ENCODE measurements at regions not wholly inside any gene's neighbourhood (a gene's known extent, or its start where the extent isn't known, plus 50 kb on each side); places are given as distances from the start of the nearest gene placed in this dataset.

- no peak overlapping the region for H3K4me3 Mint-ChIP-seq
- H3K36me3 Mint-ChIP-seq (ENCODE audit: low read depth): no peaks in the 10 kb centered on the region
- H3K4me1 Mint-ChIP-seq: peaks cover 17% of the 10 kb centered on the region
- no peaks in the 10 kb centered on the region for H3K9me3 Mint-ChIP-seq
- H3K27me3 Mint-ChIP-seq (ENCODE audit: low read depth): no peaks in the 10 kb centered on the region
- no peak overlapping the region for H3K27ac Mint-ChIP-seq
- TF ChIP-seq, protein P1, sequence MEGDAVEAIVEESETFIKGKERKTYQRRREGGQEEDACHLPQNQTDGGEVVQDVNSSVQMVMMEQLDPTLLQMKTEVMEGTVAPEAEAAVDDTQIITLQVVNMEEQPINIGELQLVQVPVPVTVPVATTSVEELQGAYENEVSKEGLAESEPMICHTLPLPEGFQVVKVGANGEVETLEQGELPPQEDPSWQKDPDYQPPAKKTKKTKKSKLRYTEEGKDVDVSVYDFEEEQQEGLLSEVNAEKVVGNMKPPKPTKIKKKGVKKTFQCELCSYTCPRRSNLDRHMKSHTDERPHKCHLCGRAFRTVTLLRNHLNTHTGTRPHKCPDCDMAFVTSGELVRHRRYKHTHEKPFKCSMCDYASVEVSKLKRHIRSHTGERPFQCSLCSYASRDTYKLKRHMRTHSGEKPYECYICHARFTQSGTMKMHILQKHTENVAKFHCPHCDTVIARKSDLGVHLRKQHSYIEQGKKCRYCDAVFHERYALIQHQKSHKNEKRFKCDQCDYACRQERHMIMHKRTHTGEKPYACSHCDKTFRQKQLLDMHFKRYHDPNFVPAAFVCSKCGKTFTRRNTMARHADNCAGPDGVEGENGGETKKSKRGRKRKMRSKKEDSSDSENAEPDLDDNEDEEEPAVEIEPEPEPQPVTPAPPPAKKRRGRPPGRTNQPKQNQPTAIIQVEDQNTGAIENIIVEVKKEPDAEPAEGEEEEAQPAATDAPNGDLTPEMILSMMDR (IDR thresholded peaks at IDR 0.05; ENCODE audit: unreplicated experiment in 3 of 3): no peak
Observed at GRCh38 chr11:24084956-24085355, 411.9 kb upstream of the LUZP2 start.

GRCh38 chr11:24086921-24087320 is 409.9 kb upstream of the LUZP2 start:
- Mint-ChIP-seq H3K36me3 (ENCODE audit: low read depth) (no peaks in the 10 kb centered on the region), H3K27me3 (ENCODE audit: low read depth) (no peaks in the 10 kb centered on the region), H3K4me1 (peaks cover 5% of the 10 kb centered on the region), H3K27ac (no peak overlapping the region), H3K4me3 (no peak overlapping the region), H3K9me3 (no peaks in the 10 kb centered on the region)
- TF ChIP-seq, protein P1 (IDR thresholded peaks at IDR 0.05; ENCODE audit: unreplicated experiment in 3 of 3): no peak

DNA sequence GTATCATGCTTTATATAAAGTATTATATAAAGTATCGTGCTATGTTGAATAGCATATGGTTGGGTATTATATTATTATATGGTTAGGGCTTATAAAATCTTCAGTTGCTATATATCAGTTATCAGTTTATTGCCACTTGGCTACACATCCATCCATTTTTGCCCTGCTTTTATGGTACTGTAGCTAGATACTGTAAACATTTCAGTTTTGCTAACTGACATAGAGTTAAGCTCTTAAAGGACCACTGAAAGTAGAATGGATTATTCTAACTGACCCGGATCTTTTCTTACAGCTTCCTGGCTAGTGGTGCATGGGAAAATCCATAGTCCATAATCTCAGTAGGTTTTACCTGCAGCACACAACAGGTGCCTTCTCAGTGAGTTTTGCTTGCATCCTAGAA is 405.3 kb upstream of the LUZP2 start:
- Mint-ChIP-seq H3K4me3 (no peak overlapping the region), H3K9me3 (no peaks in the 10 kb centered on the region), H3K27me3 (ENCODE audit: low read depth) (no peaks in the 10 kb centered on the region), H3K27ac (no peak overlapping the region), H3K36me3 (ENCODE audit: low read depth) (no peaks in the 10 kb centered on the region), H3K4me1 (peaks cover 9% of the 10 kb centered on the region)
- TF ChIP-seq, protein P1 (IDR thresholded peaks at IDR 0.05; ENCODE audit: unreplicated experiment in 3 of 3): no peak

DNA sequence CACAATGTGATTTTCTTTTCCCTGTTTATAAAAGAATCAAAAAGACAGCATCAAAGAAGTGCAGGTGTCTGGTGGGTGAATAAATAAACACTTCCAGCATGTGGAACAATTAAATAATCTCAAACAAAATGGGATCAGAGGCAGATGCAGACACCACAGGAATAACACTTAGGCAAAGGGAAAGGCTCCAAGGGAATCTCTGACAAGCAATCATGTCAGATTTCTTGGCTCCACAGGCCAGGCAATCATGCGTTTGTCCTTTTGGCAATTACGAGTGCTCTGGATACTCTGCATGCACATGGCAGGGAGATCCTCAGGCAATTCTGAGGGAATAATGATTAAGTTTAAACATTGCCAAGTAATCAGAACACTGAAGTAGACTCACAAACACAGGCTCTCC is 403.5 kb upstream of the LUZP2 start:
- Mint-ChIP-seq H3K27me3 (ENCODE audit: low read depth) (no peaks in the 10 kb centered on the region), H3K4me3 (no peak overlapping the region), H3K9me3 (no peaks in the 10 kb centered on the region), H3K36me3 (ENCODE audit: low read depth) (no peaks in the 10 kb centered on the region), H3K27ac (no peak overlapping the region), H3K4me1 (peaks cover 4% of the 10 kb centered on the region)
- TF ChIP-seq, protein P1 (IDR thresholded peaks at IDR 0.05; ENCODE audit: unreplicated experiment in 3 of 3): no peak

DNA sequence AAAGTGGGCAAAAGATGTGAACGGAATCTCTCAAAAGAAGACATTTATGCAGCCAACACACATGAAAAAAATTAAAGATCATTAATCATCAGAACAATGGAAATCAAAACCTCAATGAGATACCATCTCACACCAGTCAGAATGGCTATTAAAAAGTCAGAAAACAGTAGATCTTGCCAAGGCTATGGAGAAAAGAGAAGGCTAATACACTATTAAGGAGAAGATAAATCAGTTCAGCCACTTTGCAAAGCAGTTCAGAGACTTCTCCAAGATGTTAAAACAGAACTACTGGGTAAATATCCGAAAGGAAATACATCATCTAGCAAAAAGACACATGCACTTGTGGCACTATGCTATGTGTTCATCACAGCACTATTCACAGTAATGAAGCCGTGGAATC is 388.2 kb upstream of the LUZP2 start:
- Mint-ChIP-seq H3K4me1 (no peaks in the 10 kb centered on the region), H3K27ac (no peak overlapping the region), H3K9me3 (peaks cover 20% of the 10 kb centered on the region), H3K4me3 (no peak overlapping the region), H3K27me3 (ENCODE audit: low read depth) (no peaks in the 10 kb centered on the region), H3K36me3 (ENCODE audit: low read depth) (no peaks in the 10 kb centered on the region)
- TF ChIP-seq, protein P1 (IDR thresholded peaks at IDR 0.05; ENCODE audit: unreplicated experiment in 3 of 3): no peak

DNA sequence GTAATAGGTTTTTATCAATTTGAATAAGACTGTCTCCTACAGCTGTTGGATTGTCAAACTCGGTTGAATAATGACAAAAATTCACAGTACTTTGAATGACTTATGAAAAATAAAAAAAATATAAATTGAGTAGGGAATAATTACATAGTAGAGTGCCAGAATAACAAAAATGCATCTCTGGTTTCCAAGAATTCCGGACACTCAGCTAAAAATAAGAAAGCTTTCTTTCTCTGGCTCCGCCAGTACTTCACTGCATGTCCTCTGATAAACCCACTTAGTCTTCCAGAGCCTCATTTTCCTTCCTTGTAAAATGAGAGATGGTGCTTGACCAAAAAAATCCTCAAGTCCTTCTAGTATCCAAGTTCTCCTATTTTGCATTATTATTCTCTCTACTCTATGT is 374.6 kb upstream of the LUZP2 start:
- Mint-ChIP-seq H3K36me3 (ENCODE audit: low read depth) (no peaks in the 10 kb centered on the region), H3K4me1 (peaks cover 10% of the 10 kb centered on the region), H3K4me3 (no peak overlapping the region), H3K27me3 (ENCODE audit: low read depth) (no peaks in the 10 kb centered on the region), H3K27ac (no peak overlapping the region), H3K9me3 (no peaks in the 10 kb centered on the region)
- TF ChIP-seq, protein P1 (IDR thresholded peaks at IDR 0.05; ENCODE audit: unreplicated experiment in 3 of 3): no peak
